Adrenal gland (tissue), 5 donors: ENCODE measurements at regions not wholly inside any gene's neighbourhood (a gene's known extent, or its start where the extent isn't known, plus 50 kb on each side); places are given as distances from the start of the nearest gene placed in this dataset.

ENCODE experiments used
- CTCF ChIP-seq, 6 experiments: fragments of 450-650 bp in 4 of 6; fragments of 200-600 bp in 2 of 6; sonication (generic) in 1 of 6; IDR thresholded peaks; 1 replicate in 5 of 6; 2 replicates in 1 of 6; pipeline versions ENCODE4 v1.5.1 to v1.8.0; 2016 to 2021; ENCODE audit warnings: antibody characterized with exemption in 6 of 6, mild to moderate bottlenecking in 2 of 6, moderate library complexity in 1 of 6
- POLR2A ChIP-seq, 2 donors: fragments of 450-650 bp; IDR thresholded peaks; one replicate each; pipeline ENCODE4 v1.6.1; 2017; ENCODE audit warnings: antibody characterized with exemption in 2 of 2, mild to moderate bottlenecking in 2 of 2, moderate library complexity in 1 of 2
- donor health status: DM: no; HTN: no; CAD: no.

- no peak for TF ChIP-seq CTCF (IDR thresholded peaks at IDR 0.05)
- TF ChIP-seq POLR2A (IDR thresholded peaks at IDR 0.05), result no peak
Measured at GRCh38 chr9:79213417-79214125, 358.2 kb upstream of the TLE4 start.
